Esophagus squamous epithelium (tissue), 4 donors: ENCODE measurements at regions not wholly inside any gene's neighbourhood (a gene's known extent, or its start where the extent isn't known, plus 50 kb on each side); places are given as distances from the start of the nearest gene placed in this dataset.

Source experiments
- CTCF ChIP-seq, 6 experiments: fragments of 450-650 bp in 4 of 6; fragments of 200-600 bp in 2 of 6; sonication (generic) in 2 of 6; IDR thresholded peaks; one replicate each; pipeline ENCODE4 v1.5.1; 2016 to 2019; ENCODE audit warnings: antibody characterized with exemption in 6 of 6, mild to moderate bottlenecking in 4 of 6, moderate library complexity in 4 of 6
- POLR2A ChIP-seq, 4 donors: fragments of 450-650 bp; IDR thresholded peaks; one replicate each; pipeline ENCODE4 v1.6.1; 2017; ENCODE audit warnings: antibody characterized with exemption in 4 of 4, mild to moderate bottlenecking in 4 of 4, moderate library complexity in 3 of 4

- TF ChIP-seq CTCF (IDR thresholded peaks at IDR 0.05) (no peak), POLR2A (IDR thresholded peaks at IDR 0.05) (no peak)
Measured at GRCh38 chr1:106406114-106406513, 650.4 kb upstream of the PRMT6 start.
